ENCODE measurements at regions not wholly inside any gene's neighbourhood (a gene's known extent, or its start where the extent isn't known, plus 50 kb on each side); places are given as distances from the start of the nearest gene placed in this dataset.
"Not testable (repeated sequence)": the region's sequence is repeated elsewhere in the genome, so short reads cannot be mapped to it uniquely, and the experiment has no call there.

- H3K36me3 ChIP-seq (ENCODE audit: control insufficient read depth in 2 of 2, insufficient read depth in 2 of 2, low read length in 2 of 2), result no peaks in the 10 kb centered on the region
- H3K9ac ChIP-seq (ENCODE audit: low read depth in 1 of 2, low read length in 2 of 2), result no peak overlapping the region
- H3K27ac ChIP-seq (ENCODE audit: low read depth in 2 of 2, low read length in 2 of 2), result no peak overlapping the region
- H3K27me3 ChIP-seq (ENCODE audit: control insufficient read depth in 2 of 2, insufficient read depth in 2 of 2, low read length in 2 of 2), result no peaks in the 10 kb centered on the region
- no peak overlapping the region for H3K4me3 ChIP-seq (ENCODE audit: low read length in 2 of 2)
- no peaks in the 10 kb centered on the region for H3K4me1 ChIP-seq (ENCODE audit: control insufficient read depth in 2 of 2, insufficient read depth in 2 of 2, low read length in 2 of 2)
- no peaks in the 10 kb centered on the region for H3K9me3 ChIP-seq (ENCODE audit: control insufficient read depth in 2 of 2, low read length in 2 of 2)
Observed at GRCh38 chr4:84158670-84159069, 340.4 kb downstream of the NKX6-1 start.

GRCh38 chr4:84151574-84151973, 347.5 kb downstream of the NKX6-1 start:
- no peaks in the 10 kb centered on the region for H3K9me3 ChIP-seq (ENCODE audit: control insufficient read depth in 2 of 2, low read length in 2 of 2)
- no peaks in the 10 kb centered on the region for H3K36me3 ChIP-seq (ENCODE audit: control insufficient read depth in 2 of 2, insufficient read depth in 2 of 2, low read length in 2 of 2)
- H3K9ac ChIP-seq (ENCODE audit: low read depth in 1 of 2, low read length in 2 of 2), result no peak overlapping the region
- H3K27ac ChIP-seq (ENCODE audit: low read depth in 2 of 2, low read length in 2 of 2), result no peak overlapping the region
- H3K4me3 ChIP-seq (ENCODE audit: low read length in 2 of 2), result no peak overlapping the region
- no peaks in the 10 kb centered on the region for H3K4me1 ChIP-seq (ENCODE audit: control insufficient read depth in 2 of 2, insufficient read depth in 2 of 2, low read length in 2 of 2)
- H3K27me3 ChIP-seq (ENCODE audit: control insufficient read depth in 2 of 2, insufficient read depth in 2 of 2, low read length in 2 of 2), result no peaks in the 10 kb centered on the region

- no peak overlapping the region for H3K4me3 ChIP-seq (ENCODE audit: low read length in 2 of 2)
- no peaks in the 10 kb centered on the region for H3K27me3 ChIP-seq (ENCODE audit: control insufficient read depth in 2 of 2, insufficient read depth in 2 of 2, low read length in 2 of 2)
- no peaks in the 10 kb centered on the region for H3K36me3 ChIP-seq (ENCODE audit: control insufficient read depth in 2 of 2, insufficient read depth in 2 of 2, low read length in 2 of 2)
- no peaks in the 10 kb centered on the region for H3K4me1 ChIP-seq (ENCODE audit: control insufficient read depth in 2 of 2, insufficient read depth in 2 of 2, low read length in 2 of 2)
- H3K9me3 ChIP-seq (ENCODE audit: control insufficient read depth in 2 of 2, low read length in 2 of 2), result no peaks in the 10 kb centered on the region
- H3K27ac ChIP-seq (ENCODE audit: low read depth in 2 of 2, low read length in 2 of 2), result no peak overlapping the region
- H3K9ac ChIP-seq (ENCODE audit: low read depth in 1 of 2, low read length in 2 of 2), result no peak overlapping the region
Observed at GRCh38 chr4:84150177-84150576, 348.9 kb downstream of the NKX6-1 start.

GRCh38 chr4:84147831-84148230, 351.3 kb downstream of the NKX6-1 start:
- Histone ChIP-seq H3K27ac (ENCODE audit: low read depth in 2 of 2, low read length in 2 of 2) (no peak overlapping the region), H3K9me3 (ENCODE audit: control insufficient read depth in 2 of 2, low read length in 2 of 2) (no peaks in the 10 kb centered on the region), H3K4me1 (ENCODE audit: control insufficient read depth in 2 of 2, insufficient read depth in 2 of 2, low read length in 2 of 2) (no peaks in the 10 kb centered on the region), H3K27me3 (ENCODE audit: control insufficient read depth in 2 of 2, insufficient read depth in 2 of 2, low read length in 2 of 2) (no peaks in the 10 kb centered on the region), H3K36me3 (ENCODE audit: control insufficient read depth in 2 of 2, insufficient read depth in 2 of 2, low read length in 2 of 2) (no peaks in the 10 kb centered on the region), H3K4me3 (ENCODE audit: low read length in 2 of 2) (no peak overlapping the region), H3K9ac (ENCODE audit: low read depth in 1 of 2, low read length in 2 of 2) (no peak overlapping the region)

- Histone ChIP-seq H3K36me3 (ENCODE audit: control insufficient read depth in 2 of 2, insufficient read depth in 2 of 2, low read length in 2 of 2) (no peaks in the 10 kb centered on the region), H3K27ac (ENCODE audit: low read depth in 2 of 2, low read length in 2 of 2) (no peak overlapping the region), H3K4me3 (ENCODE audit: low read length in 2 of 2) (no peak overlapping the region), H3K9ac (ENCODE audit: low read depth in 1 of 2, low read length in 2 of 2) (no peak overlapping the region), H3K4me1 (ENCODE audit: control insufficient read depth in 2 of 2, insufficient read depth in 2 of 2, low read length in 2 of 2) (no peaks in the 10 kb centered on the region), H3K27me3 (ENCODE audit: control insufficient read depth in 2 of 2, insufficient read depth in 2 of 2, low read length in 2 of 2) (no peaks in the 10 kb centered on the region), H3K9me3 (ENCODE audit: control insufficient read depth in 2 of 2, low read length in 2 of 2) (no peaks in the 10 kb centered on the region)
Observed at GRCh38 chr4:84146300-84146959, 352.7 kb downstream of the NKX6-1 start.

GRCh38 chr4:84145176-84145575, 353.9 kb downstream of the NKX6-1 start:
- Histone ChIP-seq H3K4me3 (ENCODE audit: low read length in 2 of 2) (no peak overlapping the region), H3K27me3 (ENCODE audit: control insufficient read depth in 2 of 2, insufficient read depth in 2 of 2, low read length in 2 of 2) (no peaks in the 10 kb centered on the region), H3K27ac (ENCODE audit: low read depth in 2 of 2, low read length in 2 of 2) (no peak overlapping the region), H3K36me3 (ENCODE audit: control insufficient read depth in 2 of 2, insufficient read depth in 2 of 2, low read length in 2 of 2) (no peaks in the 10 kb centered on the region), H3K9me3 (ENCODE audit: control insufficient read depth in 2 of 2, low read length in 2 of 2) (no peaks in the 10 kb centered on the region), H3K9ac (ENCODE audit: low read depth in 1 of 2, low read length in 2 of 2) (no peak overlapping the region), H3K4me1 (ENCODE audit: control insufficient read depth in 2 of 2, insufficient read depth in 2 of 2, low read length in 2 of 2) (no peaks in the 10 kb centered on the region)

GRCh38 chr4:84126911-84127310, 372.2 kb downstream of the NKX6-1 start:
- H3K4me1 ChIP-seq (ENCODE audit: control insufficient read depth in 2 of 2, insufficient read depth in 2 of 2, low read length in 2 of 2); H3K4me3 ChIP-seq (ENCODE audit: low read length in 2 of 2): not testable (repeated sequence)

GRCh38 chr4:84126061-84126787, 372.9 kb downstream of the NKX6-1 start:
- H3K4me3 ChIP-seq (ENCODE audit: low read length in 2 of 2), result no peak overlapping the region
- H3K27ac ChIP-seq (ENCODE audit: low read depth in 2 of 2, low read length in 2 of 2), result no peak overlapping the region
- no peaks in the 10 kb centered on the region for H3K27me3 ChIP-seq (ENCODE audit: control insufficient read depth in 2 of 2, insufficient read depth in 2 of 2, low read length in 2 of 2)
- no peak overlapping the region for H3K9ac ChIP-seq (ENCODE audit: low read depth in 1 of 2, low read length in 2 of 2)
- H3K36me3 ChIP-seq (ENCODE audit: control insufficient read depth in 2 of 2, insufficient read depth in 2 of 2, low read length in 2 of 2), result no peaks in the 10 kb centered on the region
- H3K9me3 ChIP-seq (ENCODE audit: control insufficient read depth in 2 of 2, low read length in 2 of 2), result no peaks in the 10 kb centered on the region
- no peaks in the 10 kb centered on the region for H3K4me1 ChIP-seq (ENCODE audit: control insufficient read depth in 2 of 2, insufficient read depth in 2 of 2, low read length in 2 of 2)

More at GRCh38 chr4:84126911-84127310, 372.2 kb downstream of the NKX6-1 start:
- not testable (repeated sequence) for H3K27ac ChIP-seq (ENCODE audit: low read depth in 2 of 2, low read length in 2 of 2); H3K9ac ChIP-seq (ENCODE audit: low read depth in 1 of 2, low read length in 2 of 2); H3K27me3 ChIP-seq (ENCODE audit: control insufficient read depth in 2 of 2, insufficient read depth in 2 of 2, low read length in 2 of 2); H3K36me3 ChIP-seq (ENCODE audit: control insufficient read depth in 2 of 2, insufficient read depth in 2 of 2, low read length in 2 of 2); H3K9me3 ChIP-seq (ENCODE audit: control insufficient read depth in 2 of 2, low read length in 2 of 2)

- H3K4me3 ChIP-seq (ENCODE audit: low read length in 2 of 2), result no peak overlapping the region
- no peaks in the 10 kb centered on the region for H3K4me1 ChIP-seq (ENCODE audit: control insufficient read depth in 2 of 2, insufficient read depth in 2 of 2, low read length in 2 of 2)
- no peaks in the 10 kb centered on the region for H3K9me3 ChIP-seq (ENCODE audit: control insufficient read depth in 2 of 2, low read length in 2 of 2)
- no peak overlapping the region for H3K9ac ChIP-seq (ENCODE audit: low read depth in 1 of 2, low read length in 2 of 2)
- no peaks in the 10 kb centered on the region for H3K36me3 ChIP-seq (ENCODE audit: control insufficient read depth in 2 of 2, insufficient read depth in 2 of 2, low read length in 2 of 2)
- no peak overlapping the region for H3K27ac ChIP-seq (ENCODE audit: low read depth in 2 of 2, low read length in 2 of 2)
- no peaks in the 10 kb centered on the region for H3K27me3 ChIP-seq (ENCODE audit: control insufficient read depth in 2 of 2, insufficient read depth in 2 of 2, low read length in 2 of 2)
Observed at GRCh38 chr4:84110040-84110439, 389.1 kb downstream of the NKX6-1 start.

- not testable (repeated sequence) for H3K27me3 ChIP-seq (ENCODE audit: control insufficient read depth in 2 of 2, insufficient read depth in 2 of 2, low read length in 2 of 2); H3K36me3 ChIP-seq (ENCODE audit: control insufficient read depth in 2 of 2, insufficient read depth in 2 of 2, low read length in 2 of 2); H3K9me3 ChIP-seq (ENCODE audit: control insufficient read depth in 2 of 2, low read length in 2 of 2); H3K4me3 ChIP-seq (ENCODE audit: low read length in 2 of 2); H3K27ac ChIP-seq (ENCODE audit: low read depth in 2 of 2, low read length in 2 of 2); H3K9ac ChIP-seq (ENCODE audit: low read depth in 1 of 2, low read length in 2 of 2); H3K4me1 ChIP-seq (ENCODE audit: control insufficient read depth in 2 of 2, insufficient read depth in 2 of 2, low read length in 2 of 2)
Observed at GRCh38 chr4:84101653-84102625, 397.2 kb downstream of the NKX6-1 start.

Data from mucosa of rectum (tissue), 2 donors.